Stomach (tissue), 8 donors: ENCODE measurements at regions not wholly inside any gene's neighbourhood (a gene's known extent, or its start where the extent isn't known, plus 50 kb on each side); places are given as distances from the start of the nearest gene placed in this dataset.

Experiments
- DNase-seq, 2 donors: peaks; one replicate each; pipeline versions ENCODE4 v3.0.0 to v3.0.0-alpha.2; 2013 to 2019
- H3K27ac ChIP-seq, 5 donors: fragments of 200-600 bp in 4 of 5; sonication (generic) in 4 of 5; one replicate each; pipeline ENCODE4 v1.5.1; 2013 to 2019; ENCODE audit warnings: mild to moderate bottlenecking in 1 of 5, moderate library complexity in 1 of 5
- H3K27me3 ChIP-seq, 3 donors: fragments of 200-600 bp; sonication (generic); one replicate each; pipeline ENCODE4 v1.5.1; 2017 to 2019; ENCODE audit warnings: mixed run types in 1 of 3
- H3K36me3 ChIP-seq, 4 donors: fragments of 200-600 bp; sonication (generic); 1 replicate in 3 of 4; 2 replicates in 1 of 4; pipeline ENCODE4 v1.5.1; 2016 to 2019
- H3K4me1 ChIP-seq, 4 donors: fragments of 200-600 bp; sonication (generic); one replicate each; pipeline ENCODE4 v1.5.1; 2016 to 2019
- H3K4me3 ChIP-seq, 4 donors: fragments of 200-600 bp; sonication (generic) in 3 of 4; one replicate each; pipeline ENCODE4 v1.5.1; 2016 to 2019; ENCODE audit warnings: mild to moderate bottlenecking in 1 of 4
- H3K9me3 ChIP-seq, 4 donors: fragments of 200-600 bp; sonication (generic); one replicate each; pipeline ENCODE4 v1.5.1; 2016 to 2019
- EP300 ChIP-seq: sonication (generic); formaldehyde crosslinking; IDR thresholded peaks from one replicate; pipeline ENCODE4 v1.6.1; 2017; ENCODE audit warnings: antibody characterized with exemption
- POLR2A ChIP-seq, 4 donors: fragments of 450-650 bp; IDR thresholded peaks; one replicate each; pipeline ENCODE4 v1.6.1; 2016; ENCODE audit warnings: antibody characterized with exemption in 4 of 4, control low read depth in 2 of 4, mild to moderate bottlenecking in 1 of 4, moderate library complexity in 1 of 4
- POLR2AphosphoS5 ChIP-seq, 3 donors: sonication (generic); formaldehyde crosslinking; IDR thresholded peaks; one replicate each; pipeline ENCODE4 v1.6.1; 2016; ENCODE audit warnings: antibody characterized with exemption in 3 of 3
- WGBS, 5 donors: extraction: QIAGEN DNeasy Blood & Tissue Kit in 3 of 5; methylation state at CpG; one replicate each; pipeline versions ENCODE4 v1.1.5 to v1.1.7; 2013 to 2018; 5-methylcytosine and 5-hydroxymethylcytosine counted together
- intact Hi-C: fragments of 100-400 bp; cut with DNase I; formaldehyde crosslinking; loops from one replicate; pipeline ENCODE4 v1.15.1; 2023; ENCODE audit warnings: low total_unique reads
- TF ChIP-seq, protein P1 (sequence below), 7 experiments: fragments of 450-650 bp in 4 of 7; fragments of 200-600 bp in 3 of 7; sonication (generic) in 3 of 7; IDR thresholded peaks; one replicate each; pipeline ENCODE4 v1.5.1; 2016 to 2019; ENCODE audit warnings: antibody characterized with exemption in 7 of 7, control low read depth in 2 of 7, mild to moderate bottlenecking in 1 of 7
- donor health status: healthy with polysubstance abuse.
- donor health status: Bipolar disorder and iron deficiency.
- donor health status: healthy.

DNA sequence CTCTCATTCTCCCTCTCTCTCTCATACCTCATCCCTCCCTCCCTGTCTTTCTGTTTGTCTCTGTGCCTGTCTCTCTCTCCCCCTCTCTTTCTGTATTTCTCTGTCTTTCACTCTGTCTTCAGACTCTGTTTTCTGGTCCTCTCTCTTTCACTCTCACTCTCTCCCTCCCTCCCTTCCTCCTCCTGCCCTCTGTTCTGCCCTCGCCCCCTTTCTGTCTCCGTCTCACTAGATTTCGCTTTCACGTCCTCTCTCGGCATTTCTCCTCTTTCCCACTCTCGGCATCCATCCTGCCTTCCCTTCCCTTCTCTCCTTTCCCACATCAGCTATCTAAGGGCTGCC, 183.0 kb downstream of the PHETA1 start:
- Histone ChIP-seq H3K9me3 (peaks cover 0 to 8% (median 2%) of the 10 kb centered on the region in 4 donors), H3K4me3 (no peak overlapping the region), H3K27ac (no peak overlapping the region), H3K36me3 (no peaks in the 10 kb centered on the region), H3K4me1 (peaks cover 0 to 9% (median 4%) of the 10 kb centered on the region in 4 donors), H3K27me3 (peaks cover 0 to 27% (median 7%) of the 10 kb centered on the region in 3 donors)
- TF ChIP-seq, protein P1, sequence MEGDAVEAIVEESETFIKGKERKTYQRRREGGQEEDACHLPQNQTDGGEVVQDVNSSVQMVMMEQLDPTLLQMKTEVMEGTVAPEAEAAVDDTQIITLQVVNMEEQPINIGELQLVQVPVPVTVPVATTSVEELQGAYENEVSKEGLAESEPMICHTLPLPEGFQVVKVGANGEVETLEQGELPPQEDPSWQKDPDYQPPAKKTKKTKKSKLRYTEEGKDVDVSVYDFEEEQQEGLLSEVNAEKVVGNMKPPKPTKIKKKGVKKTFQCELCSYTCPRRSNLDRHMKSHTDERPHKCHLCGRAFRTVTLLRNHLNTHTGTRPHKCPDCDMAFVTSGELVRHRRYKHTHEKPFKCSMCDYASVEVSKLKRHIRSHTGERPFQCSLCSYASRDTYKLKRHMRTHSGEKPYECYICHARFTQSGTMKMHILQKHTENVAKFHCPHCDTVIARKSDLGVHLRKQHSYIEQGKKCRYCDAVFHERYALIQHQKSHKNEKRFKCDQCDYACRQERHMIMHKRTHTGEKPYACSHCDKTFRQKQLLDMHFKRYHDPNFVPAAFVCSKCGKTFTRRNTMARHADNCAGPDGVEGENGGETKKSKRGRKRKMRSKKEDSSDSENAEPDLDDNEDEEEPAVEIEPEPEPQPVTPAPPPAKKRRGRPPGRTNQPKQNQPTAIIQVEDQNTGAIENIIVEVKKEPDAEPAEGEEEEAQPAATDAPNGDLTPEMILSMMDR (IDR thresholded peaks at IDR 0.05) = no peak
- no peak for TF ChIP-seq EP300
- no peak for TF ChIP-seq POLR2AphosphoS5 (IDR thresholded peaks at IDR 0.05)
- no peak for TF ChIP-seq POLR2A (IDR thresholded peaks at IDR 0.05)
- 88 to 95% (median 92%) methylated on average over 6 of the region's 6 CpGs for WGBS, 5 donors
- DNase-seq = no peak
- intact Hi-C loops = no loop called here

DNA sequence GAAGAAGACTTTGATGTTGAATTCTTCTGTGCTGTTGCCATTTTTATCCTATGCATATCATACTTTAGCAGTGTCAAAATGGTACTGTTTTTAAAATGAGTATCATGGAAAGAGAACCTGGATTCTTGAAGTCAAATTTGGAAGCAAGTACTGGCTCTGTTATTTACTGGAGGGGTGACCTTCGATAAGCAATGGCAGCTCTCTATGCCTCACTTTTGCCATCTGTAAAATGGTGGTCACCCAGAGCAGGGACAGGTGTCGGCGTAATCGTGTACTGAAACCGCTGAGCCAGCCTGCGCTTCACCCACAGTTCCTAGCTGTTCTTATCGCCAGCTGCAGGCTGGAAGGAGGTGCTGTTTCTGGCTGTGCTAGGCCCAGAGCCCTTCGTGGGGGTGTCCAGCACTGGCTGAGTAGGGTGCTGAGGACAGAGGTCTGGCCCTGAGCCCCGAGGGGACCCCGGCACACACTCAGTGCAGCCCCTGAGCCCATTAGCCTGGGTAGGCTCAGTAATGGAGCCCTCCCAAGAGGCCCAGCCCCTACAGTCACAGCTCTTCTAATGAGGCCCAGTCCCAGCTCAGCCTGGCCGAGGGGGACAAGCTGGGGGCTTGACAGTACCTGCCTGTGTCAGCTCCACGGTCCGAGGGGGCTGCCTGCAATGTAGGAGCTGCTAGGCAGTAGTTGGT, 183.5 kb downstream of the PHETA1 start:
- Histone ChIP-seq H3K4me1 (peaks cover 0 to 14% (median 7%) of the 10 kb centered on the region in 4 donors), H3K36me3 (no peaks in the 10 kb centered on the region), H3K9me3 (peaks cover 0 to 8% (median 2%) of the 10 kb centered on the region in 4 donors), H3K27me3 (peaks cover 0 to 29% (median 7%) of the 10 kb centered on the region in 3 donors), H3K4me3 (no peak overlapping the region), H3K27ac (no peak overlapping the region)
- DNase-seq = no peak
- WGBS, 5 donors = 73 to 81% (median 78%) methylated on average over 9 to 13 of the region's 13 CpGs
- TF ChIP-seq POLR2A (IDR thresholded peaks at IDR 0.05) = no peak
- TF ChIP-seq EP300 = no peak
- no peak for TF ChIP-seq POLR2AphosphoS5 (IDR thresholded peaks at IDR 0.05)
- TF ChIP-seq, protein P1 (IDR thresholded peaks at IDR 0.05) = no peak
- intact Hi-C loops = no loop called here

DNA sequence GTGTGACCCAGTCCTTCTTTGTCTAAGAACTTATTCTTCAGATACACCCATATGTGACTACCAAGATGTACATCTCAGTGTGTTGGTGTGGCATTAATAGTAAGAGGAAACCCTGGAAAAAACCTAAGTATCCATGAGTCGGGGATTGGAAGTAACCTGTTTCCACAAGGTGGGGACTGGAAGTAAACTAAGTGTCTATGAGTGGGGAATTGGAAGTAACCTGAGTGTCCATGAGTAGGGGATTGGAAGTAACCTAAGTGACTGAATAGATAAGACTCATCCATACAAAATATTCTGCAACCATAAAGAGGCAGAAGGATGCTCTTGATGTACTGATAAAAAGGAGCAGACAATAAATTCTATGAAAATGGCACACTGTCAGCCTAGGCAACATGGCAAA, 184.7 kb downstream of the PHETA1 start:
- Histone ChIP-seq H3K4me3 (no peak overlapping the region), H3K4me1 (peaks cover 0 to 20% (median 10%) of the 10 kb centered on the region in 4 donors), H3K27ac (no peak overlapping the region), H3K9me3 (no peaks in the 10 kb centered on the region), H3K27me3 (peaks cover 0 to 39% (median 7%) of the 10 kb centered on the region in 3 donors), H3K36me3 (no peaks in the 10 kb centered on the region)
- no peak for DNase-seq
- TF ChIP-seq POLR2AphosphoS5 (IDR thresholded peaks at IDR 0.05) (no peak), POLR2A (IDR thresholded peaks at IDR 0.05) (no peak), EP300 (no peak)
- TF ChIP-seq, protein P1 (IDR thresholded peaks at IDR 0.05) = no peak
- intact Hi-C loops = no loop called here
- 91 to 100% (median 92%) methylated on average over 1 of the region's 1 CpG for WGBS, 5 donors

DNA sequence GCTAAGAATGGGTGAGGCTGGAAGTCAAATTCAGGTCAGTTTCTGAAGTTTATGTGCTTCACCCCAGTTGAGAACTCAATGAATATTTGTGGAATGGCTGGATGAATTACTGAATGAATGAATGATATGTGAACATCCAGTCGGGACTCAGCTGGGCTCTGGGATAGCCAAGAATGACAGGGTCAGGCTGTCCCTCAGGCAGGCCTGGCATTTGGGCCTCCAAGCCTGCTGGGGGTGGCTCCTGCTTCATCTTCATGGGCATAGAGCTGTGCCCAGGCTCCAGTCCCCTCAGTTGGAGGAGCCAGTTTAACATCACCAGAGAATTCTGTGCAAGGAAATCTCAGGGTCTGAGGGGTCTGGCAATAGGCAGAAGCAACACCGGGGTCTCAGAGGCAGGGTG, 185.8 kb downstream of the PHETA1 start:
- Histone ChIP-seq H3K9me3 (no peaks in the 10 kb centered on the region), H3K4me1 (peaks cover 0 to 29% (median 11%) of the 10 kb centered on the region in 4 donors), H3K27me3 (peaks cover 0 to 48% (median 7%) of the 10 kb centered on the region in 3 donors), H3K27ac (no peak overlapping the region), H3K4me3 (no peak overlapping the region), H3K36me3 (no peaks in the 10 kb centered on the region)
- TF ChIP-seq EP300 (no peak), POLR2A (IDR thresholded peaks at IDR 0.05) (no peak), POLR2AphosphoS5 (IDR thresholded peaks at IDR 0.05) (no peak)
- TF ChIP-seq, protein P1 (IDR thresholded peaks at IDR 0.05) = no peak
- WGBS, 5 donors = 36 to 67% (median 51%) methylated on average over 2 of the region's 2 CpGs
- intact Hi-C loops = no loop called here
- no peak for DNase-seq
